ENCODE measurements at regions not wholly inside any gene's neighbourhood (a gene's known extent, or its start where the extent isn't known, plus 50 kb on each side); places are given as distances from the start of the nearest gene placed in this dataset.

- Histone ChIP-seq H3K4me1 (no peaks in the 10 kb centered on the region), H3K27ac (no peak overlapping the region), H3K4me3 (no peak overlapping the region), H3K36me3 (no peaks in the 10 kb centered on the region), H3K9me3 (peaks cover 0 to 6% of the 10 kb centered on the region in 2 donors), H3K27me3 (no peaks in the 10 kb centered on the region)
- no peak for TF ChIP-seq POLR2AphosphoS5 (IDR thresholded peaks at IDR 0.05)
- no peak for TF ChIP-seq POLR2A (IDR thresholded peaks at IDR 0.05)
- TF ChIP-seq CTCF (IDR thresholded peaks at IDR 0.05): no peak
- DNase-seq (ENCODE audit: low spot score in 2 of 2): no peak
- intact Hi-C loops (cut with DNase I; ENCODE audit: low total_unique reads): no loop called here
Measured at GRCh38 chr2:217469203-217469810, 533.5 kb downstream of the TNS1 start.

GRCh38 chr2:217468042-217468830 lies 534.6 kb downstream of the TNS1 start:
- H3K27me3 ChIP-seq: no peaks in the 10 kb centered on the region
- no peaks in the 10 kb centered on the region for H3K36me3 ChIP-seq
- no peak for TF ChIP-seq CTCF (IDR thresholded peaks at IDR 0.05)
- H3K9me3 ChIP-seq: peaks cover 0 to 6% of the 10 kb centered on the region in 2 donors
- no peak overlapping the region for H3K4me3 ChIP-seq
- peak overlapping the region in 1 of 2 donors; percentile 34 for H3K27ac ChIP-seq
- no peaks in the 10 kb centered on the region for H3K4me1 ChIP-seq
- intact Hi-C loops (cut with DNase I; ENCODE audit: low total_unique reads): no loop called here
- DNase-seq (ENCODE audit: low spot score in 2 of 2): no peak

GRCh38 chr2:217467331-217467730 lies 535.5 kb downstream of the TNS1 start:
- no peaks in the 10 kb centered on the region for H3K4me1 ChIP-seq
- peaks cover 0 to 6% of the 10 kb centered on the region in 2 donors for H3K9me3 ChIP-seq
- intact Hi-C loops (cut with DNase I; ENCODE audit: low total_unique reads): no loop called here
- no peak overlapping the region for H3K4me3 ChIP-seq
- no peaks in the 10 kb centered on the region for H3K27me3 ChIP-seq
- H3K27ac ChIP-seq: peak overlapping the region; percentile 29 to 34
- H3K36me3 ChIP-seq: no peaks in the 10 kb centered on the region
- no peak for DNase-seq (ENCODE audit: low spot score in 2 of 2)
- TF ChIP-seq POLR2A (IDR thresholded peaks at IDR 0.05): no peak
- TF ChIP-seq POLR2AphosphoS5 (IDR thresholded peaks at IDR 0.05): no peak
- TF ChIP-seq CTCF (IDR thresholded peaks at IDR 0.05): no peak

- Histone ChIP-seq H3K27ac (peak overlapping the region; percentile 29 to 34), H3K4me1 (no peaks in the 10 kb centered on the region), H3K27me3 (no peaks in the 10 kb centered on the region), H3K4me3 (no peak overlapping the region), H3K36me3 (no peaks in the 10 kb centered on the region), H3K9me3 (peaks cover 0 to 6% of the 10 kb centered on the region in 2 donors)
- intact Hi-C loops (cut with DNase I; ENCODE audit: low total_unique reads): no loop called here
- TF ChIP-seq POLR2AphosphoS5 (IDR thresholded peaks at IDR 0.05): no peak
- no peak for TF ChIP-seq CTCF (IDR thresholded peaks at IDR 0.05)
- no peak for TF ChIP-seq POLR2A (IDR thresholded peaks at IDR 0.05)
- DNase-seq (ENCODE audit: low spot score in 2 of 2): no peak
Measured at GRCh38 chr2:217466805-217467204, 536.0 kb downstream of the TNS1 start.

GRCh38 chr2:217466104-217466503 lies 536.7 kb downstream of the TNS1 start:
- no peak for TF ChIP-seq POLR2AphosphoS5 (IDR thresholded peaks at IDR 0.05)
- no peak for TF ChIP-seq CTCF (IDR thresholded peaks at IDR 0.05)
- TF ChIP-seq POLR2A (IDR thresholded peaks at IDR 0.05): no peak
- no peaks in the 10 kb centered on the region for H3K36me3 ChIP-seq
- intact Hi-C loops (cut with DNase I; ENCODE audit: low total_unique reads): no loop called here

More at GRCh38 chr2:217466104-217466503, 536.7 kb downstream of the TNS1 start:
- Histone ChIP-seq H3K4me1 (no peaks in the 10 kb centered on the region), H3K27ac (peak overlapping the region in 1 of 2 donors; percentile 34), H3K4me3 (no peak overlapping the region), H3K27me3 (no peaks in the 10 kb centered on the region), H3K9me3 (peaks cover 0 to 6% of the 10 kb centered on the region in 2 donors)
- no peak for DNase-seq (ENCODE audit: low spot score in 2 of 2)
